Left lung (tissue), 4 donors: ENCODE measurements at regions not wholly inside any gene's neighbourhood (a gene's known extent, or its start where the extent isn't known, plus 50 kb on each side); places are given as distances from the start of the nearest gene placed in this dataset.

ENCODE experiments used
- ATAC-seq: fragments of 200-7000 bp; cut with Tn5 transposase; one replicate; pipeline ENCODE4 v1.9.1; 2020; ENCODE audit warnings: moderate library complexity
- DNase-seq, 4 donors: peaks; one replicate each; pipeline ENCODE4 v3.0.0-alpha.2; 2013 to 2020
- H3K27ac ChIP-seq, 2 donors: fragments of 200-600 bp; sonication (generic) in 1 of 2; one replicate each; pipeline versions ENCODE4 v1.5.0 to v1.8.0; 2020 to 2021
- H3K27me3 ChIP-seq, 2 donors: fragments of 200-600 bp; sonication (generic) in 1 of 2; one replicate each; pipeline versions ENCODE4 v1.5.0 to v1.8.0; 2020 to 2021
- H3K36me3 ChIP-seq, 2 donors: fragments of 200-600 bp; sonication (generic) in 1 of 2; one replicate each; pipeline versions ENCODE4 v1.5.0 to v1.8.0; 2020 to 2021
- H3K4me1 ChIP-seq, 2 donors: fragments of 200-600 bp; one replicate each; pipeline ENCODE4 v1.8.0; 2021
- H3K4me3 ChIP-seq, 2 donors: fragments of 200-600 bp; sonication (generic) in 1 of 2; one replicate each; pipeline versions ENCODE4 v1.5.0 to v1.8.0; 2020 to 2021; ENCODE audit warnings: mild to moderate bottlenecking in 1 of 2
- H3K9me3 ChIP-seq, 2 donors: fragments of 200-600 bp; sonication (generic) in 1 of 2; one replicate each; pipeline versions ENCODE4 v1.5.0 to v1.8.0; 2020 to 2021
- intact Hi-C, 2 donors: fragments of 100-400 bp; cut with DNase I; formaldehyde crosslinking; loops; one replicate each; pipeline versions ENCODE4 v1.11.2 to v1.14.2; 2022
- TF ChIP-seq, protein P1 (sequence below), 2 donors: fragments of 200-600 bp; sonication (generic) in 1 of 2; IDR thresholded peaks; one replicate each; pipeline versions ENCODE4 v1.5.0 to v1.8.0; 2021; ENCODE audit warnings: antibody characterized with exemption in 2 of 2
- donor health status: DM: no; HTN: yes; CAD: no.
- donor health status: DM: no; HTN: no; CAD: no.

DNA sequence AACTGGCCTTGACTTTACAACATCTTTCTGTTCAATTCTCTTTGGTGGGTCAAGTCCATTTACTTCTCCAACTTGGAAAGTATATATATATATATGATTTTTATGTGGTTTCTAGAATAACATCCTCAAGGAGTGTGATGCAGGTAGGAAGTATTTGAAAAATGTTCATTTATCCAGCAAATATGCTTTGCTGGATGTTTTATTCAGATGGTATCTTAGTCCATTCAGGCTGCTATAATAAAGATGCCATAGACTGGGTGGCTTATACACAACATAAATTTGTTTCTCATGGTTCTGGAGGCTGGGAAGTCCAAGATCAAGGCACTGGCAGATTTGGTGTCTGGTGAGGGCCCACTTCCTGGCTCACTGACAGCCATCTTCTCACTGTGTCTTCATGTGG, 168.7 kb upstream of the RASGRP1 start:
- Histone ChIP-seq H3K36me3 (no peaks in the 10 kb centered on the region), H3K27ac (no peak overlapping the region), H3K9me3 (no peaks in the 10 kb centered on the region), H3K4me1 (no peaks in the 10 kb centered on the region), H3K27me3 (no peaks in the 10 kb centered on the region), H3K4me3 (no peak overlapping the region)
- TF ChIP-seq, protein P1, sequence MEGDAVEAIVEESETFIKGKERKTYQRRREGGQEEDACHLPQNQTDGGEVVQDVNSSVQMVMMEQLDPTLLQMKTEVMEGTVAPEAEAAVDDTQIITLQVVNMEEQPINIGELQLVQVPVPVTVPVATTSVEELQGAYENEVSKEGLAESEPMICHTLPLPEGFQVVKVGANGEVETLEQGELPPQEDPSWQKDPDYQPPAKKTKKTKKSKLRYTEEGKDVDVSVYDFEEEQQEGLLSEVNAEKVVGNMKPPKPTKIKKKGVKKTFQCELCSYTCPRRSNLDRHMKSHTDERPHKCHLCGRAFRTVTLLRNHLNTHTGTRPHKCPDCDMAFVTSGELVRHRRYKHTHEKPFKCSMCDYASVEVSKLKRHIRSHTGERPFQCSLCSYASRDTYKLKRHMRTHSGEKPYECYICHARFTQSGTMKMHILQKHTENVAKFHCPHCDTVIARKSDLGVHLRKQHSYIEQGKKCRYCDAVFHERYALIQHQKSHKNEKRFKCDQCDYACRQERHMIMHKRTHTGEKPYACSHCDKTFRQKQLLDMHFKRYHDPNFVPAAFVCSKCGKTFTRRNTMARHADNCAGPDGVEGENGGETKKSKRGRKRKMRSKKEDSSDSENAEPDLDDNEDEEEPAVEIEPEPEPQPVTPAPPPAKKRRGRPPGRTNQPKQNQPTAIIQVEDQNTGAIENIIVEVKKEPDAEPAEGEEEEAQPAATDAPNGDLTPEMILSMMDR (IDR thresholded peaks at IDR 0.05) = no peak
- ATAC-seq = no peak
- DNase-seq = no peak
- intact Hi-C loops = no loop called here

DNA sequence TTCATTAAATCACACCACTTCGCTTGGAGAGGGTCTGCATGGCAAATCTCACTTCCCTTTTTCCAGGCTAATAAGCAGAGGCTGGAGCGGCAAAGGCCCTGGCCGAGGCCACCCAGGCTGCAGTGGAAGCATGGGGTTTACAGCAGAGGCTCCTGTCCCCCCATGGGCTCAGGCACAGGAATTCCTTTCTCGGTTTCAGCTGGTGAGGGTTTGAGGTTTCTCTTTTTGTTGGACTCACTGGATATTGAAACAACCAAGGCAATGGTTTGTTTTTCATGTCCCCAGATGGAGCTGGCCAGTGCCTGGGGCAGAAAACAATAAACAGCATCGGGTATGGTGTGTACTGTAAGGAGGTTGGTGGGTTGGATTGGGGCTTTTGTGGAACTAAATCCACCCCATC, 175.6 kb upstream of the RASGRP1 start:
- intact Hi-C loops = no loop called here
- H3K36me3 ChIP-seq = no peaks in the 10 kb centered on the region
- DNase-seq = peak in 1 of 4 donors; percentile 42
- TF ChIP-seq, protein P1 (IDR thresholded peaks at IDR 0.05) = no peak
- no peaks in the 10 kb centered on the region for H3K27me3 ChIP-seq
- H3K4me3 ChIP-seq = no peak overlapping the region
- H3K4me1 ChIP-seq = no peaks in the 10 kb centered on the region
- ATAC-seq = no peak
- no peak overlapping the region for H3K27ac ChIP-seq
- H3K9me3 ChIP-seq = no peaks in the 10 kb centered on the region

DNA sequence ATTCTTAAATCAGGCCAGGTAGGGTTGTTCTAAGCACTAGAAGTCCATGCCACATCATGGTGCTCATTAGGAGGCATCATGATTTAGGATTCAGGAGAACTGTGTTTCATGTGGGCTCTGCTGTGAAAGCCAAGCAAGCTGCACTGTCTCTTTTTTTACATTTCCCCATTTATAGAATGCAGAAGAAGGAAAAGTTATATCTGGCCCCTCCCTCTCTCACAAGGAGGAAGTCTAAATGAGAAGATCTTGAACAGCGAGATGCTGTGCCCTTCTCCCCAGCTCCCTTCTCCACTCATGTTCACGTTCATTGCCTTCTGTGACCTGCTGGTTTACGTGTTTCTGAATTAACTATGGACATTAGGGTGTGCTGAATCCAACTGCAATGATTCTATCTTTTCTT, 178.5 kb upstream of the RASGRP1 start:
- Histone ChIP-seq H3K4me1 (no peaks in the 10 kb centered on the region), H3K4me3 (no peak overlapping the region), H3K27me3 (no peaks in the 10 kb centered on the region), H3K36me3 (no peaks in the 10 kb centered on the region), H3K27ac (no peak overlapping the region), H3K9me3 (no peaks in the 10 kb centered on the region)
- peak; percentile 22 for ATAC-seq
- TF ChIP-seq, protein P1 (IDR thresholded peaks at IDR 0.05) = no peak
- DNase-seq = no peak
- intact Hi-C loops = no loop called here

DNA sequence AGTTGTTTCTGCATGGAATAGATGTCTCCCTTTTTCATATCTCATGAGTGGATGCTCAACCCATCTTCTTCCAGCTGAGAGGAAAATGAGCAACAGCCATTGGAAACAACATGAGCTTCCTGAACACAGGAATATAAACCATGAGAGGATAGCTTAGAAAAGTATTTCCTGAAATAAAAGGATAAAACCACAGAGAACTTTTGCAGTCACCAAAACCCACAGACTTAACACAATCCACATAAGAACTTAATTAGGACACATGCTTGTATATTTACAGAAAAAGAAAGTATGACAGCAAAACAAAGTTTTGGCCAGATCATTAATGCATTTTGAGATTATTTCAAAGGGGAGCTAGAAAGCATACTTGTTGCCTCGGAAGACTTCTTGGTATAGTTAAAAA, 180.5 kb upstream of the RASGRP1 start:
- no peak overlapping the region for H3K27ac ChIP-seq
- TF ChIP-seq, protein P1 (IDR thresholded peaks at IDR 0.05) = no peak
- H3K9me3 ChIP-seq = no peaks in the 10 kb centered on the region
- H3K36me3 ChIP-seq = no peaks in the 10 kb centered on the region
- no peak for DNase-seq
- no peaks in the 10 kb centered on the region for H3K4me1 ChIP-seq
- ATAC-seq = no peak
- H3K27me3 ChIP-seq = no peaks in the 10 kb centered on the region
- H3K4me3 ChIP-seq = no peak overlapping the region
- intact Hi-C loops = no loop called here

DNA sequence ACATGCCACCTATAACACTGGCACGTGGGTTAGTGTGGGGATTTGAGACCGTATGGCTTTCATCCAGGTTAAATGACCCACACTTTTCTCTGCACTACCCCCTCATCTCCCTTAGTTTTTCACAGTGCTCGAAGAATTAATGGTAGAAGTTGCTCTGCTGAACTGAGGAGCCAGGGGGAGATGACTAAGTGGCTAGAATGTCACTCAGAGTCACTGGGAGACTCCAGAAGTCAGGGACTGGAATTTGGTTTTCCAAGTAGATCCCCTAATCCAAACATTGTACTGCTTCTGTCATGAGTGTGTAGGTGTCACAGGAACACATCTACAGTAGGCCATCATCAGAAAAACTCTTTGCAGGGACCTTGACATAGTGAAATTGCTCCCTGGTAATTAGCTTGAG, 181.0 kb upstream of the RASGRP1 start:
- DNase-seq (no peak), ATAC-seq (no peak)
- TF ChIP-seq, protein P1 (IDR thresholded peaks at IDR 0.05) = no peak
- no peaks in the 10 kb centered on the region for H3K4me1 ChIP-seq
- no peaks in the 10 kb centered on the region for H3K9me3 ChIP-seq
- H3K27me3 ChIP-seq = no peaks in the 10 kb centered on the region
- H3K4me3 ChIP-seq = no peak overlapping the region
- intact Hi-C loops = no loop called here
- no peaks in the 10 kb centered on the region for H3K36me3 ChIP-seq
- no peak overlapping the region for H3K27ac ChIP-seq
